Activated CD4-positive, alpha-beta T cell treated with anti-CD3 and anti-CD28 coated beads for 48 hours (primary cell): ENCODE measurements at regions not wholly inside any gene's neighbourhood (a gene's known extent, or its start where the extent isn't known, plus 50 kb on each side); places are given as distances from the start of the nearest gene placed in this dataset.

Experiments used
- DNase-seq: peaks from one replicate; pipeline ENCODE4 v3.0.0-alpha.2; 2020

- no peak for DNase-seq
Observed at GRCh38 chr18:45447355-45448265, 167.7 kb upstream of the SLC14A2 start.

DNA sequence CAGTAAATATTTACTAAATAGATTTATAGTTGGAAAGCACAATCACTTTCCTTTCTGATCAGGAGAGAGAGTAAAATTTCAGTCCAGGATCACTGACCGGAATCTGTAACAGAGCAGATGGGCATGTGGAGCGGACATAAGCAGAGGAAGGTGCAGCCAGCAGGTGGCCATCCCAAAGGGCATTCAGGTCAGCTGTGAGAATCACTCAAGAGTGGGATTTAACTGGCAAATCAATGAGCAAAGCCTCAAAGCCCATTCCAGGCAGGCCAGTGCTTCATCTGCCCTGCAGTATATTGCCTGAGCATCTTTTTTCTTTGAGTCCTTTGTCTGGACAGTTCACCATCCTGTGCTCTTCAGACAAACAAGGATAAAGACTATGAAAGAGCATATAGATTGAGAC, 166.4 kb upstream of the SLC14A2 start:
- no peak for DNase-seq

- DNase-seq, result no peak
Observed at GRCh38 chr18:45449418-45450227, 165.7 kb upstream of the SLC14A2 start.

DNA sequence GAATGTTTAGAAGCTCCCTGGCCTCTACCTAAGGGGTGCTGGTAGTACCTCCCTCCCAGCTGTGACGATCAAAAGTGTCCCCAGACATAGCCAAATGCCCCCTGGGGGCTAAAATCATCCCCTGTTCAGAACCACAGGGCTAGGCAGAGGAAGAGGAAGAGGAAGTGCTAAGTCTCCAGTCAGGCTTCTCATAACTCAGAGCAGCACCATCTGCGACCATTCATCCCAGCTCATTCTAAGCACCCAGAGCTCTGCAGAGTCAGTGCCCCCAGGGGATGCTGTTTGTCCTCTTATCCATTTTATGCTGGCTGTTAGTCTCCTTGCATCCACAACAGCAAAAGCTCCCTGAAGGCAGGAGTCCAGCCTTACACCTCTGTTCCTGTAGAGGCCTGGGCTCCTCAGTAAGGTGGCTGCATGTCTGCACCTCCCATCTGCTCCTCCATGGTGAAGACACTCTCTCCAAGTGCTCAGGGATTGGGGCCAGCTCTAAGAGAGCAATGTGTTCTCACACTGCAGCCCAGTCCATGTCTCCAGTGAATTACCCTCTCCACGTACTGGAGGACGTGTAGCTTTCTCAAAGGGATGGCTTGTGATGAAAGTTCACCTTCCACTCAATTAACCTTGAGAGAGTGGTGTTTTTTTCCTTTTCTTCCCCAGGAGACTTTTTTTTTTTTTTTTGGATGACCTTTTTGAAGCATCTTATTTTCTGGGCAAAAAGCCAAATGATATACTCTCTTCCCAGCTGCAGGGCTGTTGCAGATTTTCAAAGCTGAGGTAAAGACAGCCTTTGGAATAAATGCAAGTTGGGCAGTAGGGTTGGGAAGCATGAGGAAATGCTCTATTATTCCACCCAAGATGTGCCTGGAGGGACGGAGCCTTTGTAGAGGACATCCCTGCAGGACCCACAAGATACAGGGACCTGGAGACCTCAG, 158.9 kb upstream of the SLC14A2 start:
- no peak for DNase-seq

DNA sequence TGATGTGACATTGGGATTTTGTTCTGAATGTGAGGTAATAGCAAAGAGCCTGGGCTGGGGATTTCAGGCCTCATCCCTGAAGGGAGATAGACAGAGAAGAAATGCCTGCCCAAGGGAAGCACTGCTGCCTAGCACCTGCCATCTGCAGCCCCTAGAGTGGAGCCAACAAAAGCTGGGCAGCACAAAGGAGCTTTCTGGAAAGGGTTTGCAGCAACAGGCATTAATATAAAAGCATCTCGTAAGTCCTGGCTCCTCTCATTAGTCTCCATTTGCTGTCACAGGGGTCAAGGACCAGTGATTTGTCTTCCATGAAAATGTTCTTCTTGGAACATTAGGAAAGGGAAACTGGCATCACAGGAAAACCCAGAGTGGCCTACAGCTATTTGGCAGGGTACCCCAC, 157.2 kb upstream of the SLC14A2 start:
- no peak for DNase-seq

GRCh38 chr18:45462179-45462578, 153.1 kb upstream of the SLC14A2 start:
- no peak for DNase-seq

DNA sequence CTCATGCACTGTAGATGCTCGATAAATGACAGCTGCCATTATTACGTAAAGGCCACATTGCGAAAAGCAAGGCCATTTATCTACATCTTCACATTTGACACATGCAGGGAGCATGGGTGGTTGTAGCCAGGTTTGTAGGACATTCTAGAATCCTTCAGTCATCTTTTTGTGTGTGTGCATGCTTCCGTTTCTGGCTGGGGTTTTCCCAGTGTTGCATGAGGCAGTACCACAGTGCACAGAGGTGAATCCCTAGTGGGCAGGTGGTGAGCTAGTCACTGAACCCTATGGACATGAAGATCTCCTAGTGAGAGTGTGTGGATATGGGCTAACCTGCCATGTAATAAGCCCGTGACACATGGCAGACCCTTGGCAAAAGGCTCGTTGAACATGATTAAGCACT, 151.8 kb upstream of the SLC14A2 start:
- no peak for DNase-seq

- no peak for DNase-seq
Observed at GRCh38 chr18:45464619-45465018, 150.7 kb upstream of the SLC14A2 start.

DNA sequence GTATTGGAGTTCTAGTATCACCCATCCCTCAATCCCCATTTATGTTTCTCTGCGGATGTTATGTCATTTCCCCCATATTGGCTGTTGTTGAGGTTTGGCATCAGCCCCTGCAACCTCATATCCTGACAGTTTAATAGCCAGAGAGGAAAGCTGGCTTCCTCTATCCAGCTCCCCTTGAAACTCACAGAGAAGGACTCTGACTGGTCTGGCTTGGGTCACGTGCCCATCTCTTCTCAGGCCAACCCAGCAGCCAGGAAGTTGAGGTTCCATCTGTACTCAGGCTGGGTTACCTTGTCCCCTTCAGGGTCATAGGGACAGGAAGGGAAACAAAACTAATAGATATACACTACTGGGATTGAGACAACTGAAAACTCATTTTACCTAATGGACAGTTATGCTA, 148.0 kb upstream of the SLC14A2 start:
- no peak for DNase-seq

- no peak for DNase-seq
Observed at GRCh38 chr18:45467945-45468344, 147.3 kb upstream of the SLC14A2 start.

DNA sequence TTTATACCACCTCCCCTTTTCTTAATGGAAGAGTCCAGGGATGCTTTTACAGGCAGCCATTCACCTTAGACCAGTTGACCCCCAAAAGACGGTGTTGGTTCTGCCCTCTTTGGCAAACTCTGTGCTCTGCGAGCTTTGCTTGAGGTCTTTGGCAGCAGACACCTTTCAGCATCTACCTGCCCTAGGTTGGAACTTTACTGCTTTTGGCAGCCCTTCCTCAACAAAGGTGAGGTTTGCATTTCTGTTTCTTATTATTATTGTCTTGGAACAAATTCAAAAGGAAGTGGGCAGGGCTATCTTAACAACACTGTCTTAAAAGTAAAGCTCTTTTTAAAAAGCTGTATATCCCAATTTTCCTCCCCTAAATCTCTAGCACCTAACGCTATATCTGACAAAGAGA, 136.4 kb upstream of the SLC14A2 start:
- no peak for DNase-seq

DNA sequence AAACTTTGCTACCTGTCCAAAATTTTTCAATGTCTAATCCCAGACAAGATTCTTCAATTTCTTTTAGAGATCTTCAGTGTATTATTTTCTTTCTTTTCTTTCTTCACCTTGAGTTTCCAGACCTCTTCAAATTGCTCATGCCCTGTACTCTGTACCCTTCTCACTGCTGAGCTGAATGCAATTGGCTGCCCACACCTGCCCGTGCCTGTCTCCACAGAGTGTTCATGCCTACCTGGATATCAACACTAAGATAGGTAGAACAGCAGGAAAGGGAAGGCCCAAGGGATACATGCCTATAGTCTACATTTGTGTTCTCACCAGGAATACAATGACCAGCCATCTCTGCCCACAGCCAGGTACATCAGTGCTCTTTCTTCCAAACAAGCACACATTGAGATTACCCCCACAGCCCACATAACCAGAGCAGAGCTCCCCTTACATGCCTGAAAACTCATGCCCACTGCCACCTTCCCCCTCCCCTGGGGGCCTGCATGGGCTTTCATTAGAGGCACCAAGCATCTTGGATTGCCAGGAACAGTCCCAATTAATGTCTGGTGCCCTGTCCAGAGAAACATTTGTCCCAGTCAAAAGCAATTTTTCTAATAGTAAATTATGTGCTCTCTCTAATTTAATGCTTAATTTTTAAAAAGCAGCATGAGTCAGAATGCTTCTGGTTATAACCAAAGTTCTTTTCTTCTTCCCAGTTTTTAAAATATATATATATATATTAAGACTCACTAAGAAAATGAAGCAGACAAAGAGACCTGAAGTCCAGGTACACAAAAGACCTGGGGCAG, 134.9 kb upstream of the SLC14A2 start:
- DNase-seq, result no peak

DNA sequence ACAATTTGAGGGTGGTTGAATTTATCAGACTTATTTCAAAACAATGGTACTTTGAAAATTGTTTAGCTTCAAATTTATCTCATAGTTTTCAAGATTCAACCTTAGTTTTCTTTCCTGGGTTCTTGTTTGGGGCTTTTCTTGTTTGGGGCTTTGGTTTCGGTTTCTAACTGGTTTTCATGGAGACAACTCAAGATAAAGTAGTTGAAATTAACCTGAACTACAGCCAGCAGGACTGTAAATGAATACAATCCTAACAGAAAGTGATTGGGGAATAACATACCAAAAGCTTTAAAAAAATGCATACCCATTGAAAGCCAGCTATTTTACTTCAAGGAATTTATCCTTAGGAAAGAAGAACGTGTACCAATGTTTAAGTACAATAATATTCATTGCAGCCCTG, 133.5 kb upstream of the SLC14A2 start:
- no peak for DNase-seq

- DNase-seq, result no peak
Observed at GRCh38 chr18:45482286-45482685, 133.0 kb upstream of the SLC14A2 start.

GRCh38 chr18:45487581-45487980, 127.7 kb upstream of the SLC14A2 start:
- no peak for DNase-seq

- no peak for DNase-seq
Observed at GRCh38 chr18:45488645-45489044, 126.6 kb upstream of the SLC14A2 start.

- no peak for DNase-seq
Observed at GRCh38 chr18:45493830-45494229, 121.4 kb upstream of the SLC14A2 start.

DNA sequence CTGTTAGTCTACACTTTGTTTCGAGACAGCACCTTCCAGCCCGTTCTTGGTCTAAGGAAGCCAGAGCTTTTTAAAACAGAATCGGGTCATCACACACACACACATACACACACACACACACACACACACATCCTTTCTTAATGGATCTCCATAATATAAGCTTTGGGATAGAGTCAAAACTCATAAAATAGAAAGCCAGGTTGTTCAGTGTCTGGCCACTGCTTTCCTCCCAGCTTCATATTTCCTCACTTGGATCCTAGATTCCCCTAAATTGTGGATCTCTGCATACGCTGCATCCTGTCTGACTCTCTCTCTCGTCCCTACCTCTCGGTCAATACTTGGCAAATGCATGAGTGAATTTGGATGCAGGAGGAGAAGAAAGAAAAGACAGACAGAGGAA, 120.5 kb upstream of the SLC14A2 start:
- no peak for DNase-seq

DNA sequence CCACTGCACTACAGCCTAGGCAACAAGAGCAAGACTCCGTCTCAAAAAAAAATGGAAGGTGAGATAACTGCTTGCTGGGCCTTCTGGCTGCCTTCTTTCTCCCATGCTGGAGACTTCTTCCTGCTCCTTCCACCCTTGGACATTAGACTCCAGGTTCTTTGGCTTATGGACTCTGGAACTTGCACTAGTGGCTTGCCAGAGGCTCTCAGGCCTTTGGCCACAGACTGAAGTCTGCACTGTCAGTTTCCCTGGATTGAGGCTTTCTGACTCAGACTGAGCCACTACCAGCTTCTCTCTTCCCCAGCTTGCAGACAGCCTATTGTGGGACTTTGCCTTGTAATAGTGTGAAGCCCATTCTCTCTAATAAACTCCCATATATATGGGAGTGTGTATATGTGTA, 118.5 kb upstream of the SLC14A2 start:
- no peak for DNase-seq

- no peak for DNase-seq
Observed at GRCh38 chr18:45497595-45498286, 117.5 kb upstream of the SLC14A2 start.

DNA sequence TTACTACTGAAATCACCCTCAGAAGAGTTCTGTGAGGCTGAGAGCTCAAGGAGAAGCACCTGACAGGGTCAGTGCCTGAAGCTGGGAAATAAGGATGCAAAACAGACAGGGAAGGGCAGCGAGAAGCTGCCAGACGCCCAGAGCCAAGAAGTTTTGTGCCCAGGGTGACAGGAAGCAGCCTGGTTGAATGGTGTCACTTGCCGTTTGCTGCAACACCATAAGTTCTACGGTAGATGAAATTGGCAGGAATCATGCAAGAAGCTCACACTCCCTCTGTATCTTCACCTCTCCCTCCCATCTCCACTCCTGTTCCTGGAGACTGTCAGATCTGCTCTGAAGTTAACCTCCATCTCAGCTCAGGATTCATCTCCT, 117.0 kb upstream of the SLC14A2 start:
- no peak for DNase-seq

DNA sequence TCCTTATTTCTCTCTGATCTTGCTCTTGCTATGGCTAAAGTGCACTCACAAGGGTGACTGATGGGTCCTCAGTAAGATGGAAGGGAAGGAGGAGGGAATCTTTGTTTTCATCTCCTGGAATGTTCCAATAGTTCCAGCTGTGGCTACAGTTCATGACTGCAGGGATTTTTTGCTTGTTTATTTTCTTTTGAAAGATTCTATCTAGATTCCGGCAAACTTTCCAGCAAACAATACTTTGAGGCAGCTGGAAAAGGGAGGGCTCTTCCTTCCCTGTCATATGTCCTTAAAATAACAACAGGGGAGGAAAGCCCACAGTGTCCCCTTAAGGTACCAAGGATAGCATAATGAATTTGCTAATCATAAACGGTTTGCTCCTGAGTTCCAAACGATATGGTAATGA, 111.3 kb upstream of the SLC14A2 start:
- no peak for DNase-seq
